ENCODE measurements at regions not wholly inside any gene's neighbourhood (a gene's known extent, or its start where the extent isn't known, plus 50 kb on each side); places are given as distances from the start of the nearest gene placed in this dataset.

GRCh38 chr7:7112868-7113267 lies 69.5 kb upstream of the C1GALT1 start:
- no peaks in the 10 kb centered on the region for H3K27me3 ChIP-seq
- TF ChIP-seq POLR2A (IDR thresholded peaks at IDR 0.05) (no peak), CTCF (IDR thresholded peaks at IDR 0.05) (no peak)
- intact Hi-C loops (cut with DNase I) = no loop called here

GRCh38 chr7:7114575-7115291 lies 67.6 kb upstream of the C1GALT1 start:
- no peaks in the 10 kb centered on the region for H3K36me3 ChIP-seq (replicated peaks in 1 of 2)
- no peak overlapping the region for H3K27ac ChIP-seq
- H3K9me3 ChIP-seq (replicated peaks in 1 of 3) = no peaks in the 10 kb centered on the region
- DNase-seq = no peak
- intact Hi-C loops (cut with DNase I) = no loop called here
- no peak overlapping the region for H3K4me3 ChIP-seq
- no peaks in the 10 kb centered on the region for H3K4me1 ChIP-seq (replicated peaks in 1 of 2)
- TF ChIP-seq CTCF (IDR thresholded peaks at IDR 0.05) (no peak), POLR2A (IDR thresholded peaks at IDR 0.05) (no peak)
- no peaks in the 10 kb centered on the region for H3K27me3 ChIP-seq
- 69 to 84% (median 79%) methylated on average over 6 of the region's 6 CpGs for WGBS, 4 donors

More at GRCh38 chr7:7112868-7113267, 69.5 kb upstream of the C1GALT1 start:
- H3K9me3 ChIP-seq (replicated peaks in 1 of 3) = no peaks in the 10 kb centered on the region
- no peak for DNase-seq
- no peaks in the 10 kb centered on the region for H3K4me1 ChIP-seq (replicated peaks in 1 of 2)
- H3K4me3 ChIP-seq = no peak overlapping the region
- H3K36me3 ChIP-seq (replicated peaks in 1 of 2) = no peaks in the 10 kb centered on the region
- no peak overlapping the region for H3K27ac ChIP-seq
- 79 to 92% (median 86%) methylated on average over 1 of the region's 1 CpG for WGBS, 4 donors

GRCh38 chr7:7117935-7118586 lies 64.3 kb upstream of the C1GALT1 start:
- no peak for DNase-seq
- Histone ChIP-seq H3K27ac (no peak overlapping the region), H3K9me3 (replicated peaks in 1 of 3) (no peaks in the 10 kb centered on the region), H3K27me3 (no peaks in the 10 kb centered on the region), H3K36me3 (replicated peaks in 1 of 2) (no peaks in the 10 kb centered on the region), H3K4me1 (replicated peaks in 1 of 2) (no peaks in the 10 kb centered on the region), H3K4me3 (no peak overlapping the region)
- 80 to 88% (median 84%) methylated on average over 9 to 10 of the region's 10 CpGs for WGBS, 4 donors
- intact Hi-C loops (cut with DNase I) = no loop called here
- TF ChIP-seq POLR2A (IDR thresholded peaks at IDR 0.05) (no peak), CTCF (IDR thresholded peaks at IDR 0.05) (no peak)

- Histone ChIP-seq H3K27ac (no peak overlapping the region), H3K4me1 (replicated peaks in 1 of 2) (no peaks in the 10 kb centered on the region), H3K36me3 (replicated peaks in 1 of 2) (no peaks in the 10 kb centered on the region), H3K27me3 (no peaks in the 10 kb centered on the region), H3K9me3 (replicated peaks in 1 of 3) (no peaks in the 10 kb centered on the region), H3K4me3 (no peak overlapping the region)
- intact Hi-C loops (cut with DNase I) = no loop called here
- DNase-seq = no peak
- WGBS, 4 donors = 66 to 75% (median 67%) methylated on average over 2 of the region's 2 CpGs
- TF ChIP-seq CTCF (IDR thresholded peaks at IDR 0.05) (no peak), POLR2A (IDR thresholded peaks at IDR 0.05) (no peak)
Measured at GRCh38 chr7:7118822-7119221, 63.5 kb upstream of the C1GALT1 start.

Measured in adrenal gland (tissue), 9 donors.